ENCODE measurements at regions not wholly inside any gene's neighbourhood (a gene's known extent, or its start where the extent isn't known, plus 50 kb on each side); places are given as distances from the start of the nearest gene placed in this dataset.
"Not testable (repeated sequence)": the region's sequence is repeated elsewhere in the genome, so short reads cannot be mapped to it uniquely, and the experiment has no call there.

DNA sequence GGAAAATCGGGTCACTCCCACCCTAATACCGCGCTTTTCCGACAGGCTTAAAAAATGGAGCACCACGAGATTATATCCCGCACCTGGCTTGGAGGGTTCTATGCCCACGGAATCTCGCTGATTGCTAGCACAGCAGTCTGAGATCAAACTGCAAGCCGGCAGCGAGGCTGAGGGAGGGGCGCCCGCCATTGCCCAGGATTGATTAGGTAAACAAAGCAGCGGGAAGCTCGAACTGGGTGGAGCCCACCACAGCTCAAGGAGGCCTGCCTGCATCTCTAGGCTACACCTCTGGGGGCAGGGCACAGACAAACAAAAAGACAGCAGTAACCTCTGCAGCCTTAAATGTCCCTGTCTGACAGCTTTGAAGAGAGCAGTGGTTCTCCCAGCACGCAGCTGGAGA lies 88.8 kb downstream of the SLC30A10 start:
- TF ChIP-seq, protein P1, sequence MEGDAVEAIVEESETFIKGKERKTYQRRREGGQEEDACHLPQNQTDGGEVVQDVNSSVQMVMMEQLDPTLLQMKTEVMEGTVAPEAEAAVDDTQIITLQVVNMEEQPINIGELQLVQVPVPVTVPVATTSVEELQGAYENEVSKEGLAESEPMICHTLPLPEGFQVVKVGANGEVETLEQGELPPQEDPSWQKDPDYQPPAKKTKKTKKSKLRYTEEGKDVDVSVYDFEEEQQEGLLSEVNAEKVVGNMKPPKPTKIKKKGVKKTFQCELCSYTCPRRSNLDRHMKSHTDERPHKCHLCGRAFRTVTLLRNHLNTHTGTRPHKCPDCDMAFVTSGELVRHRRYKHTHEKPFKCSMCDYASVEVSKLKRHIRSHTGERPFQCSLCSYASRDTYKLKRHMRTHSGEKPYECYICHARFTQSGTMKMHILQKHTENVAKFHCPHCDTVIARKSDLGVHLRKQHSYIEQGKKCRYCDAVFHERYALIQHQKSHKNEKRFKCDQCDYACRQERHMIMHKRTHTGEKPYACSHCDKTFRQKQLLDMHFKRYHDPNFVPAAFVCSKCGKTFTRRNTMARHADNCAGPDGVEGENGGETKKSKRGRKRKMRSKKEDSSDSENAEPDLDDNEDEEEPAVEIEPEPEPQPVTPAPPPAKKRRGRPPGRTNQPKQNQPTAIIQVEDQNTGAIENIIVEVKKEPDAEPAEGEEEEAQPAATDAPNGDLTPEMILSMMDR (IDR thresholded peaks at IDR 0.05), result not testable (repeated sequence)
- TF ChIP-seq POLR2A (IDR thresholded peaks at IDR 0.05), result not testable (repeated sequence)

Data from thyroid gland (tissue), 4 donors.